SK-N-DZ (cell line): ENCODE measurements at regions not wholly inside any gene's neighbourhood (a gene's known extent, or its start where the extent isn't known, plus 50 kb on each side); places are given as distances from the start of the nearest gene placed in this dataset.

Source experiments
- DNase-seq: peaks from one replicate; pipeline ENCODE4 v3.0.0-alpha.2; 2015; ENCODE audit warnings: low spot score
- small RNA-seq, 2 experiments: library from RNA; depleted of rRNA; stranded (forward); fragments of <200 nt; gene quantifications; one replicate each; pipeline ENCODE3, GENCODE V24; 2014

- DNase-seq = no peak
These were observed 61.8 kb upstream of the ACO1 start for GRCh38 chr9:32322622-32323021.

GRCh38 chr9:32326146-32326545 is 58.3 kb upstream of the ACO1 start:
- DNase-seq = no peak

GRCh38 chr9:32331240-32331639 is 53.2 kb upstream of the ACO1 start:
- DNase-seq = no peak

DNA sequence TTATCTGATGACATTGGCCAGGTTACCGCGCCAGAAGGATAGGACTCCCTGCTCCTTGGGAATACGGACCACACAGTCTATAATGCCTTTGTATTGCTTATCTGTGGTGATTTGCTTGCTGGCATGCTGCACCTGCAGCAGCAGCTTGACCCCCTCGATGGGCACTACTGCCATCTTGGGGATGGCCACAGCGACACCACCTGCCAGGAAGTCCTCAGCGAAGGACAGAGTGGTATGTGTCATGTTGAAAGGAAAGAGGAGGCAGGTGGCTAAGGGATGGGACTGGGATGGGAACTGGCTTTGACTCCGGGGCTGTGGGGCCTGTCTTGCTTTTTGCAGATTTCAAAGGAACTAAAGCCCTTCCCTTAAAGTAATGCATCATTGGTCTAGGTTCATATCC is 50.3 kb upstream of the ACO1 start:
- no peak for DNase-seq

Small RNA genes lying in the stretch of these regions (small RNA-seq; reads per million reads assigned to genes)
- gene MIR873 = 7.6 to 87.7 reads per million in 2 experiments
- gene MIR876 = 0.55 to 0.84 reads per million in 2 experiments
- 0 reads per million in 2 experiments for gene RNA5SP281
